Caco-2 (cell line): ENCODE measurements at regions not wholly inside any gene's neighbourhood (a gene's known extent, or its start where the extent isn't known, plus 50 kb on each side); places are given as distances from the start of the nearest gene placed in this dataset.

Source experiments
- BruUV-seq: library from RNA; stranded (reverse); fragments of 400-500 nt; replicated peaks from 2 replicates; lab custom pipeline; 2021; lab: Mats Ljungman, UMichigan
- CTCF ChIA-PET: fragments of 300-600 bp; sonication (Branson Sonifier 250); formaldehyde crosslinking; loops from one replicate; lab custom pipeline; 2022; ENCODE audit warnings: antibody characterized with exemption; lab: Charles Lee
- POLR2A ChIA-PET: fragments of 300-600 bp; sonication (Branson Sonifier 250); formaldehyde crosslinking; loops from one replicate; lab custom pipeline; 2022; ENCODE audit warnings: antibody characterized with exemption; lab: Charles Lee
- DNase-seq, 2 experiments: peaks; one replicate each; pipeline versions ENCODE4 v3.0.0 to v3.0.0-alpha.2; 2020 to 2022
- H3K27me3 ChIP-seq: replicated peaks from 2 replicates; pipeline ENCODE4 v1.6.0; 2011; ENCODE audit warnings: low read length; ENCODE audit not compliant: control insufficient read depth, insufficient read depth
- H3K36me3 ChIP-seq: 2 replicates; pipeline ENCODE4 v1.5.1; 2011; ENCODE audit warnings: low read length; ENCODE audit not compliant: control insufficient read depth, insufficient read depth
- H3K4me1 ChIP-seq: fragments of 250-450 bp; sonication (Bioruptor Pico); 2 replicates; pipeline ENCODE4 v1.5.1; 2020; ENCODE audit warnings: mild to moderate bottlenecking
- H3K4me3 ChIP-seq: 2 replicates; pipeline ENCODE4 v1.5.1; 2011; ENCODE audit warnings: low read depth, mild to moderate bottlenecking, control low read depth, low read length
- H3K9me3 ChIP-seq: fragments of 250-450 bp; sonication (Bioruptor Pico); 2 replicates; pipeline ENCODE4 v1.5.1; 2020; ENCODE audit warnings: mild to moderate bottlenecking, moderate library complexity
- H3K27ac Mint-ChIP-seq: one replicate; pipeline ENCODE4 v1.8.0; 2022; ENCODE audit warnings: mixed read lengths; ENCODE audit not compliant: unreplicated experiment
- H3K27me3 Mint-ChIP-seq: one replicate; pipeline ENCODE4 v1.8.0; 2022; ENCODE audit warnings: mixed read lengths; ENCODE audit not compliant: insufficient read depth, unreplicated experiment
- H3K36me3 Mint-ChIP-seq: one replicate; pipeline ENCODE4 v1.8.0; 2022; ENCODE audit warnings: mild to moderate bottlenecking, mixed read lengths; ENCODE audit not compliant: insufficient read depth, unreplicated experiment
- H3K4me1 Mint-ChIP-seq: one replicate; pipeline ENCODE4 v1.8.0; 2022; ENCODE audit warnings: low read depth, mixed read lengths; ENCODE audit not compliant: unreplicated experiment
- H3K4me3 Mint-ChIP-seq: one replicate; pipeline ENCODE4 v1.8.0; 2022; ENCODE audit warnings: mild to moderate bottlenecking, moderate library complexity, mixed read lengths; ENCODE audit not compliant: unreplicated experiment
- H3K9me3 Mint-ChIP-seq: one replicate; pipeline ENCODE4 v1.8.0; 2022; ENCODE audit warnings: mixed read lengths; ENCODE audit not compliant: unreplicated experiment
- intact Hi-C: fragments of 100-400 bp; cut with micrococcal nuclease; formaldehyde crosslinking; loops from one replicate; pipeline ENCODE4 v1.10.0; 2022; ENCODE audit not compliant: unreplicated experiment
- TF ChIP-seq, protein P1 (sequence below), 2 experiments: fragments of 200-600 bp in 1 of 2; IDR thresholded peaks; 1 replicate in 1 of 2; 2 replicates in 1 of 2; pipeline versions ENCODE4 v1.5.1 to v1.8.0; 2011 to 2022; ENCODE audit warnings: antibody characterized with exemption in 1 of 2, control low read depth in 1 of 2, inconsistent platforms in 1 of 2, low read depth in 1 of 2, low read length in 1 of 2, mild to moderate bottlenecking in 1 of 2, moderate library complexity in 1 of 2; ENCODE audit not compliant: insufficient read depth in 1 of 2, severe bottlenecking in 1 of 2, unreplicated experiment in 1 of 2

DNA sequence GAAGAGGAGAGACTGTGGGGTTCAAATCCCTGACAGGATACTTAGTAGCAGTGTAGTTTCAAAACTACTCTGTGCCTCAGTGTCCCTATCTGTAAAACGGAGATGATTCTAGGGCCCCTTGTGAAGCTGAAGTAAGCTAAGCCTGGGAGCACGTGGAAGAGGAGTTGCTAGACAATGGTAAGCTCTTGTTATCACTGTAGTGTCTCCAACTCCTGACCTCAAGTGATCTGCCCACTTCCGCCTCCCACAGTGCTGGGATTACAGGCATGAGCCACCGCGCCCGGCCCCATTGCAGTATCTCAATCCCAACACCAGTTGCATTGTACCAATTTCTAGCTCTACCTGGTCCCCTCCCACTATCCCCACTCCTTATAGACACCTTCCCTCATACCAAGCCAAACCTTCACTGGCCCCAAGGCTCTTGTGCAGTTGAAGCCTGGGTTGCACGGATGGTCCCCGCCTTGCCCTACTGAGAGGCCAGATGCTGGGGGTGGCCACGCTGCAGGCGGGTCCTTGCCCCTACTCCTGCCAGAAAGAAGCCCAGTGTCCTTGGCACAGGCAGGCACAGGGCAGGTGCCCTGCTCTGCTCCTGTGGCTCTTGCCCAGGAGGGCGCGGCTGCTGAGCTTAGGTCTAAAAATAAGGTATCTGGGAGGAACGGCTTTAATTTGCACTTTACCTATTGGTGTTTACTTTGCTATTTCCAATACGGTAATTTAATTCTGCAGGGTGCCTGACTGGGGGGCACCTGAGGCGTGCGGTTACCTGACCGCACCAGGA, 118.1 kb downstream of the VEGFA start:
- BruUV-seq, result no TSS peak
- intact Hi-C loops, result no loop called here
- Mint-ChIP-seq H3K36me3 (no peaks in the 10 kb centered on the region), H3K9me3 (no peaks in the 10 kb centered on the region), H3K27ac (no peak overlapping the region), H3K4me1 (peaks cover 7% of the 10 kb centered on the region), H3K27me3 (no peaks in the 10 kb centered on the region), H3K4me3 (no peak overlapping the region)
- DNase-seq, result no peak
- no peaks in the 10 kb centered on the region for H3K9me3 ChIP-seq
- ChIA-PET POLR2A (no interaction called here), CTCF (no interaction called here)
- H3K27me3 ChIP-seq, result no peaks in the 10 kb centered on the region
- H3K4me3 ChIP-seq, result no peak overlapping the region
- TF ChIP-seq, protein P1, sequence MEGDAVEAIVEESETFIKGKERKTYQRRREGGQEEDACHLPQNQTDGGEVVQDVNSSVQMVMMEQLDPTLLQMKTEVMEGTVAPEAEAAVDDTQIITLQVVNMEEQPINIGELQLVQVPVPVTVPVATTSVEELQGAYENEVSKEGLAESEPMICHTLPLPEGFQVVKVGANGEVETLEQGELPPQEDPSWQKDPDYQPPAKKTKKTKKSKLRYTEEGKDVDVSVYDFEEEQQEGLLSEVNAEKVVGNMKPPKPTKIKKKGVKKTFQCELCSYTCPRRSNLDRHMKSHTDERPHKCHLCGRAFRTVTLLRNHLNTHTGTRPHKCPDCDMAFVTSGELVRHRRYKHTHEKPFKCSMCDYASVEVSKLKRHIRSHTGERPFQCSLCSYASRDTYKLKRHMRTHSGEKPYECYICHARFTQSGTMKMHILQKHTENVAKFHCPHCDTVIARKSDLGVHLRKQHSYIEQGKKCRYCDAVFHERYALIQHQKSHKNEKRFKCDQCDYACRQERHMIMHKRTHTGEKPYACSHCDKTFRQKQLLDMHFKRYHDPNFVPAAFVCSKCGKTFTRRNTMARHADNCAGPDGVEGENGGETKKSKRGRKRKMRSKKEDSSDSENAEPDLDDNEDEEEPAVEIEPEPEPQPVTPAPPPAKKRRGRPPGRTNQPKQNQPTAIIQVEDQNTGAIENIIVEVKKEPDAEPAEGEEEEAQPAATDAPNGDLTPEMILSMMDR (IDR thresholded peaks at IDR 0.05; ENCODE audit: insufficient read depth in 1 of 2, low read depth in 1 of 2, low read length in 1 of 2, severe bottlenecking in 1 of 2, unreplicated experiment in 1 of 2), result no peak
- no peaks in the 10 kb centered on the region for H3K36me3 ChIP-seq
- no peaks in the 10 kb centered on the region for H3K4me1 ChIP-seq

DNA sequence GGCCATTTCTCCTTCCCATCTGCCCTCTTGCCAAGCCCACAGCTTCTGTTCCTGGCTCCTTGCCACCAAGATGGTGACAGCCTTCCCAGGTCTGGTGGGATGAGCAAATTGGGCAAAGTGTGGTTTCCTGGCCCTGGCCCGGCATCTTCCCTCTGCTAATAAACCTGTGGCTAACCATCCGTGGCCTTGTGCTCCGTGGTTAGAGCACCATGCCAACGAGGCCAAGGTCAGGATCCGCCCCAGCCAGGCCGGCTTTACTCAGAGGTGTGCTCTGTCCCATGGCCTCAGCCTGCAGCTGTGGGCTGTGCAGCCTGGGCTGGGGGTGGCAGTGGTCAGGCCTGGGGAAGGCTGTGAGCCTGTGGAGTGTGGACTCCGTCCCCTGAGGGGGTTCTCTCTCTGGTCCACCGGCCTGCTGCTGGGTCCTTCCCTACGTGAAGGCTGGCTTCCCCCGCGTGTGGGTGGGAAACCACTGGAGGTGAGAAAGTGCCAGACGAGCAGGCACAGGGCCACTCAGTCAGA, 117.4 kb downstream of the VEGFA start:
- no peak overlapping the region for H3K27ac Mint-ChIP-seq
- Histone ChIP-seq H3K36me3 (no peaks in the 10 kb centered on the region), H3K27me3 (no peaks in the 10 kb centered on the region), H3K9me3 (no peaks in the 10 kb centered on the region), H3K4me1 (no peaks in the 10 kb centered on the region), H3K4me3 (no peak overlapping the region)
- no peak overlapping the region for H3K4me3 Mint-ChIP-seq
- POLR2A ChIA-PET, result no interaction called here
- no TSS peak for BruUV-seq
- no peaks in the 10 kb centered on the region for H3K9me3 Mint-ChIP-seq
- intact Hi-C loops, result no loop called here
- no peaks in the 10 kb centered on the region for H3K36me3 Mint-ChIP-seq
- DNase-seq, result no peak
- no peaks in the 10 kb centered on the region for H3K27me3 Mint-ChIP-seq
- H3K4me1 Mint-ChIP-seq, result peaks cover 7% of the 10 kb centered on the region
- CTCF ChIA-PET, result no interaction called here
- TF ChIP-seq, protein P1 (IDR thresholded peaks at IDR 0.05; ENCODE audit: insufficient read depth in 1 of 2, low read depth in 1 of 2, low read length in 1 of 2, severe bottlenecking in 1 of 2, unreplicated experiment in 1 of 2), result no peak

DNA sequence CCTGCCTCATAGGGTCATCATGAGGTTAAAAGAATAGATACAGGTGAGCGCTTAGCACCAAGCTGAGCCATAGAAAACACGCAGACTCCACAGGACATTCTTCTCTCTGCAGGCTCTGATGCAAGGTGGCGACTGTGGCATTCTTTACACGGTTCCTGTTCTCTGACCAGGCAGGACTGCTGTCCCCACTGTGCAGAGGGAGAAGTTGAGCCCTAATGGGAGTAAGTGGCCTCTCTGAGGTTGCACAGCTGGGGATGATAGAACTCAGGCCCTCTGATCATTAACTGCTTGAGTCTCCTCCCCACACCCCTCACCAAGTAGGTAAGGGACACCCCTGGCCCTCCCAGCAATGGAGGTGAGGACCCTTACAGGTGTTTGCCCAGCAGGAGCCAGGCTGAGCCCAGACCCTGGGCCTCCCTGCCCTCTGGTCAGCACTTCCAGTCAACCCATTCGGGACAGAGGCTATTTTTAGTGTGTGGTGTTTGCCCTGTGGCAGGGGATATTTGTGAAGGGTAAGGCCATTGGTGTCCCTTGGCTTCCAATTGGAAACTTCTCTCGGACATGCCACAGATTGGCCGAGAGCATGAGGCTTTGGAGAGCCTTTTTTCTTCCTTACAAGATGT, 116.8 kb downstream of the VEGFA start:
- Mint-ChIP-seq H3K4me3 (no peak overlapping the region), H3K27me3 (no peaks in the 10 kb centered on the region), H3K4me1 (peaks cover 7% of the 10 kb centered on the region), H3K9me3 (no peaks in the 10 kb centered on the region), H3K36me3 (no peaks in the 10 kb centered on the region), H3K27ac (no peak overlapping the region)
- no peak for DNase-seq
- ChIA-PET CTCF (no interaction called here), POLR2A (no interaction called here)
- Histone ChIP-seq H3K9me3 (no peaks in the 10 kb centered on the region), H3K4me1 (no peaks in the 10 kb centered on the region), H3K4me3 (no peak overlapping the region), H3K27me3 (no peaks in the 10 kb centered on the region), H3K36me3 (no peaks in the 10 kb centered on the region)
- no TSS peak for BruUV-seq
- intact Hi-C loops, result no loop called here
- TF ChIP-seq, protein P1 (IDR thresholded peaks at IDR 0.05; ENCODE audit: insufficient read depth in 1 of 2, low read depth in 1 of 2, low read length in 1 of 2, severe bottlenecking in 1 of 2, unreplicated experiment in 1 of 2), result no peak
